ENCODE measurements at regions not wholly inside any gene's neighbourhood (a gene's known extent, or its start where the extent isn't known, plus 50 kb on each side); places are given as distances from the start of the nearest gene placed in this dataset.

GRCh38 chr9:89804766-89805531, 200.1 kb downstream of the GADD45G start:
- Histone ChIP-seq H3K36me3 (ENCODE audit: insufficient read depth, low read length) (no peaks in the 10 kb centered on the region), H3K4me1 (ENCODE audit: insufficient read depth, low read length) (peaks cover 13% of the 10 kb centered on the region; the same call in 1 of the 2 replicates), H3K9ac (ENCODE audit: low read depth, low read length) (no peak overlapping the region), H3K9me3 (ENCODE audit: control insufficient read depth, insufficient read depth, low read length) (no peaks in the 10 kb centered on the region)

GRCh38 chr9:89805571-89806292, 200.9 kb downstream of the GADD45G start:
- H3K9ac ChIP-seq (ENCODE audit: low read depth, low read length) = no peak overlapping the region

GRCh38 chr9:89806371-89807100, 201.7 kb downstream of the GADD45G start:
- Histone ChIP-seq H3K9me3 (ENCODE audit: control insufficient read depth, insufficient read depth, low read length) (no peaks in the 10 kb centered on the region), H3K36me3 (ENCODE audit: insufficient read depth, low read length) (no peaks in the 10 kb centered on the region), H3K9ac (ENCODE audit: low read depth, low read length) (no peak overlapping the region), H3K4me1 (ENCODE audit: insufficient read depth, low read length) (peaks cover 13% of the 10 kb centered on the region; the same call in 1 of the 2 replicates)

More at GRCh38 chr9:89805571-89806292, 200.9 kb downstream of the GADD45G start:
- peaks cover 13% of the 10 kb centered on the region; the same call in 1 of the 2 replicates for H3K4me1 ChIP-seq (ENCODE audit: insufficient read depth, low read length)
- H3K9me3 ChIP-seq (ENCODE audit: control insufficient read depth, insufficient read depth, low read length) = no peaks in the 10 kb centered on the region
- no peaks in the 10 kb centered on the region for H3K36me3 ChIP-seq (ENCODE audit: insufficient read depth, low read length)

- H3K9me3 ChIP-seq (ENCODE audit: control insufficient read depth, insufficient read depth, low read length) = no peaks in the 10 kb centered on the region
- no peaks in the 10 kb centered on the region for H3K36me3 ChIP-seq (ENCODE audit: insufficient read depth, low read length)
- H3K4me1 ChIP-seq (ENCODE audit: insufficient read depth, low read length) = peaks cover 13% of the 10 kb centered on the region; the same call in 1 of the 2 replicates
- H3K9ac ChIP-seq (ENCODE audit: low read depth, low read length) = no peak overlapping the region
Measured at GRCh38 chr9:89807101-89807395, 202.2 kb downstream of the GADD45G start.

GRCh38 chr9:89807682-89808075, 202.9 kb downstream of the GADD45G start:
- Histone ChIP-seq H3K36me3 (ENCODE audit: insufficient read depth, low read length) (no peaks in the 10 kb centered on the region), H3K9me3 (ENCODE audit: control insufficient read depth, insufficient read depth, low read length) (no peaks in the 10 kb centered on the region), H3K4me1 (ENCODE audit: insufficient read depth, low read length) (peaks cover 13% of the 10 kb centered on the region; the same call in 1 of the 2 replicates), H3K9ac (ENCODE audit: low read depth, low read length) (no peak overlapping the region)

GRCh38 chr9:89808076-89808755, 203.4 kb downstream of the GADD45G start:
- Histone ChIP-seq H3K4me1 (ENCODE audit: insufficient read depth, low read length) (peaks cover 13% of the 10 kb centered on the region; the same call in 1 of the 2 replicates), H3K9me3 (ENCODE audit: control insufficient read depth, insufficient read depth, low read length) (no peaks in the 10 kb centered on the region), H3K9ac (ENCODE audit: low read depth, low read length) (no peak overlapping the region), H3K36me3 (ENCODE audit: insufficient read depth, low read length) (no peaks in the 10 kb centered on the region)

- Histone ChIP-seq H3K36me3 (ENCODE audit: insufficient read depth, low read length) (no peaks in the 10 kb centered on the region), H3K4me1 (ENCODE audit: insufficient read depth, low read length) (peaks cover 13% of the 10 kb centered on the region; the same call in 1 of the 2 replicates)
Measured at GRCh38 chr9:89808756-89809181, 204.0 kb downstream of the GADD45G start.

GRCh38 chr9:89810431-89810830, 205.6 kb downstream of the GADD45G start:
- Histone ChIP-seq H3K9ac (ENCODE audit: low read depth, low read length) (no peak overlapping the region), H3K4me1 (ENCODE audit: insufficient read depth, low read length) (peaks cover 9% of the 10 kb centered on the region; the same call in 1 of the 2 replicates), H3K36me3 (ENCODE audit: insufficient read depth, low read length) (no peaks in the 10 kb centered on the region), H3K9me3 (ENCODE audit: control insufficient read depth, insufficient read depth, low read length) (no peaks in the 10 kb centered on the region)

More at GRCh38 chr9:89808756-89809181, 204.0 kb downstream of the GADD45G start:
- no peaks in the 10 kb centered on the region for H3K9me3 ChIP-seq (ENCODE audit: control insufficient read depth, insufficient read depth, low read length)
- no peak overlapping the region for H3K9ac ChIP-seq (ENCODE audit: low read depth, low read length)

- no peaks in the 10 kb centered on the region for H3K36me3 ChIP-seq (ENCODE audit: insufficient read depth, low read length)
- no peaks in the 10 kb centered on the region for H3K9me3 ChIP-seq (ENCODE audit: control insufficient read depth, insufficient read depth, low read length)
- H3K4me1 ChIP-seq (ENCODE audit: insufficient read depth, low read length) = peaks cover 9% of the 10 kb centered on the region; the same call in 1 of the 2 replicates
- no peak overlapping the region for H3K9ac ChIP-seq (ENCODE audit: low read depth, low read length)
Measured at GRCh38 chr9:89811356-89811755, 206.5 kb downstream of the GADD45G start.

GRCh38 chr9:89811886-89812450, 207.2 kb downstream of the GADD45G start:
- Histone ChIP-seq H3K4me1 (ENCODE audit: insufficient read depth, low read length) (peaks cover 9% of the 10 kb centered on the region; the same call in 1 of the 2 replicates), H3K9me3 (ENCODE audit: control insufficient read depth, insufficient read depth, low read length) (no peaks in the 10 kb centered on the region), H3K36me3 (ENCODE audit: insufficient read depth, low read length) (no peaks in the 10 kb centered on the region), H3K9ac (ENCODE audit: low read depth, low read length) (no peak overlapping the region)

- Histone ChIP-seq H3K4me1 (ENCODE audit: insufficient read depth, low read length) (peaks cover 7% of the 10 kb centered on the region; the same call in 1 of the 2 replicates), H3K9me3 (ENCODE audit: control insufficient read depth, insufficient read depth, low read length) (no peaks in the 10 kb centered on the region), H3K9ac (ENCODE audit: low read depth, low read length) (no peak overlapping the region), H3K36me3 (ENCODE audit: insufficient read depth, low read length) (no peaks in the 10 kb centered on the region)
Measured at GRCh38 chr9:89812556-89813181, 207.9 kb downstream of the GADD45G start.

- no peak overlapping the region for H3K9ac ChIP-seq (ENCODE audit: low read depth, low read length)
- H3K4me1 ChIP-seq (ENCODE audit: insufficient read depth, low read length) = no peaks in the 10 kb centered on the region; the same call in 1 of the 2 replicates
- H3K36me3 ChIP-seq (ENCODE audit: insufficient read depth, low read length) = no peaks in the 10 kb centered on the region
- H3K9me3 ChIP-seq (ENCODE audit: control insufficient read depth, insufficient read depth, low read length) = no peaks in the 10 kb centered on the region
Measured at GRCh38 chr9:89813482-89813881, 208.7 kb downstream of the GADD45G start.

GRCh38 chr9:89814340-89815040, 209.7 kb downstream of the GADD45G start:
- H3K4me1 ChIP-seq (ENCODE audit: insufficient read depth, low read length) = no peaks in the 10 kb centered on the region; the same call in 1 of the 2 replicates
- no peak overlapping the region for H3K9ac ChIP-seq (ENCODE audit: low read depth, low read length)
- H3K36me3 ChIP-seq (ENCODE audit: insufficient read depth, low read length) = no peaks in the 10 kb centered on the region
- no peaks in the 10 kb centered on the region for H3K9me3 ChIP-seq (ENCODE audit: control insufficient read depth, insufficient read depth, low read length)

Measured in ES-I3 (cell line).